ENCODE measurements at regions not wholly inside any gene's neighbourhood (a gene's known extent, or its start where the extent isn't known, plus 50 kb on each side); places are given as distances from the start of the nearest gene placed in this dataset.
"Not testable (repeated sequence)": the region's sequence is repeated elsewhere in the genome, so short reads cannot be mapped to it uniquely, and the experiment has no call there.

- no peak for DNase-seq (ENCODE audit: low read depth, low spot score)
Measured at GRCh38 chr18:71250191-71250590, 961.3 kb downstream of the SOCS6 start.

- DNase-seq (ENCODE audit: low read depth, low spot score) = no peak
Measured at GRCh38 chr18:71249791-71250190, 960.9 kb downstream of the SOCS6 start.

- no peak for DNase-seq (ENCODE audit: low read depth, low spot score)
Measured at GRCh38 chr18:71242981-71243380, 954.1 kb downstream of the SOCS6 start.

GRCh38 chr18:71238974-71239624, 950.3 kb downstream of the SOCS6 start:
- DNase-seq (ENCODE audit: low read depth, low spot score) = no peak

- DNase-seq (ENCODE audit: low read depth, low spot score) = no peak
Measured at GRCh38 chr18:71237641-71238040, 948.8 kb downstream of the SOCS6 start.

GRCh38 chr18:71233177-71233576, 944.3 kb downstream of the SOCS6 start:
- DNase-seq (ENCODE audit: low read depth, low spot score) = no peak

GRCh38 chr18:71223486-71223885, 934.6 kb downstream of the SOCS6 start:
- DNase-seq (ENCODE audit: low read depth, low spot score) = no peak

- no peak for DNase-seq (ENCODE audit: low read depth, low spot score)
Measured at GRCh38 chr18:71221405-71221804, 932.6 kb downstream of the SOCS6 start.

- DNase-seq (ENCODE audit: low read depth, low spot score) = not testable (repeated sequence)
Measured at GRCh38 chr18:71212739-71213138, 923.9 kb downstream of the SOCS6 start.

- DNase-seq (ENCODE audit: low read depth, low spot score) = no peak
Measured at GRCh38 chr18:71212222-71212621, 923.4 kb downstream of the SOCS6 start.

- no peak for DNase-seq (ENCODE audit: low read depth, low spot score)
Measured at GRCh38 chr18:71209944-71210343, 921.1 kb downstream of the SOCS6 start.

- DNase-seq (ENCODE audit: low read depth, low spot score) = no peak
Measured at GRCh38 chr18:71194438-71194837, 905.6 kb downstream of the SOCS6 start.

GRCh38 chr18:71189581-71189980, 900.7 kb downstream of the SOCS6 start:
- no peak for DNase-seq (ENCODE audit: low read depth, low spot score)

- DNase-seq (ENCODE audit: low read depth, low spot score) = no peak
Measured at GRCh38 chr18:71168557-71169145, 879.8 kb downstream of the SOCS6 start.

- no peak for DNase-seq (ENCODE audit: low read depth, low spot score)
Measured at GRCh38 chr18:71136487-71136886, 847.6 kb downstream of the SOCS6 start.

GRCh38 chr18:71134122-71134521, 845.3 kb downstream of the SOCS6 start:
- no peak for DNase-seq (ENCODE audit: low read depth, low spot score)

GRCh38 chr18:71131918-71132317, 843.1 kb downstream of the SOCS6 start:
- no peak for DNase-seq (ENCODE audit: low read depth, low spot score)

GRCh38 chr18:71130351-71130750, 841.5 kb downstream of the SOCS6 start:
- no peak for DNase-seq (ENCODE audit: low read depth, low spot score)

GRCh38 chr18:71125581-71125980, 836.7 kb downstream of the SOCS6 start:
- no peak for DNase-seq (ENCODE audit: low read depth, low spot score)

GRCh38 chr18:71116535-71116934, 827.7 kb downstream of the SOCS6 start:
- no peak for DNase-seq (ENCODE audit: low read depth, low spot score)

GRCh38 chr18:71115261-71115660, 826.4 kb downstream of the SOCS6 start:
- no peak for DNase-seq (ENCODE audit: low read depth, low spot score)

GRCh38 chr18:71114550-71115210, 825.8 kb downstream of the SOCS6 start:
- DNase-seq (ENCODE audit: low read depth, low spot score) = no peak

- DNase-seq (ENCODE audit: low read depth, low spot score) = no peak
Measured at GRCh38 chr18:71107244-71107643, 818.4 kb downstream of the SOCS6 start.
